GM15510 (cell line): ENCODE measurements at regions not wholly inside any gene's neighbourhood (a gene's known extent, or its start where the extent isn't known, plus 50 kb on each side); places are given as distances from the start of the nearest gene placed in this dataset.

Experiments used
- POLR2A ChIP-seq: IDR thresholded peaks from 3 replicates; pipeline ENCODE4 v1.6.1; 2011; ENCODE audit warnings: borderline replicate concordance; ENCODE audit not compliant: insufficient read length; ENCODE audit errors: extremely low read depth

- TF ChIP-seq POLR2A, result no peak
These were observed 255.2 kb upstream of the ZMIZ1 start for GRCh38 chr10:78813526-78813925.

GRCh38 chr10:78813998-78814399, 254.8 kb upstream of the ZMIZ1 start:
- no peak for TF ChIP-seq POLR2A

- TF ChIP-seq POLR2A, result no peak
These were observed 254.4 kb upstream of the ZMIZ1 start for GRCh38 chr10:78814407-78814806.

GRCh38 chr10:78815702-78816334, 252.9 kb upstream of the ZMIZ1 start:
- no peak for TF ChIP-seq POLR2A

GRCh38 chr10:78817361-78817760, 251.4 kb upstream of the ZMIZ1 start:
- TF ChIP-seq POLR2A, result no peak

GRCh38 chr10:78817804-78818203, 251.0 kb upstream of the ZMIZ1 start:
- TF ChIP-seq POLR2A, result no peak

- TF ChIP-seq POLR2A, result no peak
These were observed 249.3 kb upstream of the ZMIZ1 start for GRCh38 chr10:78819361-78820006.

GRCh38 chr10:78820007-78820362, 248.8 kb upstream of the ZMIZ1 start:
- no peak for TF ChIP-seq POLR2A

GRCh38 chr10:78821052-78821451, 247.7 kb upstream of the ZMIZ1 start:
- TF ChIP-seq POLR2A, result no peak

- TF ChIP-seq POLR2A, result no peak
These were observed 239.9 kb upstream of the ZMIZ1 start for GRCh38 chr10:78828647-78829539.

- no peak for TF ChIP-seq POLR2A
These were observed 239.2 kb upstream of the ZMIZ1 start for GRCh38 chr10:78829565-78829964.

GRCh38 chr10:78830062-78830975, 238.4 kb upstream of the ZMIZ1 start:
- TF ChIP-seq POLR2A, result no peak

GRCh38 chr10:78830976-78831375, 237.8 kb upstream of the ZMIZ1 start:
- TF ChIP-seq POLR2A, result no peak

- TF ChIP-seq POLR2A, result no peak
These were observed 237.3 kb upstream of the ZMIZ1 start for GRCh38 chr10:78831461-78831860.
